Left ventricle myocardium inferior (tissue), 1 donor: ENCODE measurements at regions not wholly inside any gene's neighbourhood (a gene's known extent, or its start where the extent isn't known, plus 50 kb on each side); places are given as distances from the start of the nearest gene placed in this dataset.

ENCODE experiments used
- DNase-seq: peaks from one replicate; pipeline ENCODE4 v3.0.0-alpha.2; 2020
- H3K27ac ChIP-seq: fragments of 200-600 bp; replicated peaks from 2 replicates; pipeline ENCODE4 v1.8.0; 2021
- H3K27me3 ChIP-seq: fragments of 200-600 bp; 2 replicates; pipeline ENCODE4 v1.8.0; 2021; ENCODE audit warnings: low read depth
- H3K36me3 ChIP-seq: fragments of 200-600 bp; 2 replicates; pipeline ENCODE4 v1.8.0; 2021
- H3K4me1 ChIP-seq: fragments of 200-600 bp; 2 replicates; pipeline ENCODE4 v1.8.0; 2021
- H3K4me3 ChIP-seq: fragments of 200-600 bp; 2 replicates; pipeline ENCODE4 v1.8.0; 2021; ENCODE audit warnings: mild to moderate bottlenecking, moderate library complexity
- H3K9me3 ChIP-seq: fragments of 200-600 bp; replicated peaks from 2 replicates; pipeline ENCODE4 v1.8.0; 2021
- CTCF ChIP-seq: fragments of 200-600 bp; IDR thresholded peaks from 2 replicates; pipeline ENCODE4 v1.8.0; 2021; ENCODE audit warnings: antibody characterized with exemption, mild to moderate bottlenecking, borderline replicate concordance
- intact Hi-C: fragments of 100-400 bp; cut with micrococcal nuclease; formaldehyde crosslinking; loops from one replicate; pipeline ENCODE4 v1.11.0; 2022
- donor health status: DM: no; HTN: yes; CAD: no; lungs with severe emphysema.

- Histone ChIP-seq H3K9me3 (no peaks in the 10 kb centered on the region), H3K27me3 (peaks cover 86% of the 10 kb centered on the region), H3K27ac (no peak overlapping the region), H3K4me1 (no peaks in the 10 kb centered on the region), H3K4me3 (no peak overlapping the region), H3K36me3 (no peaks in the 10 kb centered on the region)
- no peak for DNase-seq
- intact Hi-C loops, result no loop called here
- no peak for TF ChIP-seq CTCF
Observed at GRCh38 chr3:14590569-14590968, 50.4 kb upstream of the GRIP2 start.

- no peaks in the 10 kb centered on the region for H3K9me3 ChIP-seq
- H3K27ac ChIP-seq, result no peak overlapping the region
- DNase-seq, result no peak
- intact Hi-C loops, result no loop called here
- H3K4me3 ChIP-seq, result no peak overlapping the region
- H3K4me1 ChIP-seq, result no peaks in the 10 kb centered on the region
- TF ChIP-seq CTCF, result no peak
- peaks cover 92% of the 10 kb centered on the region for H3K27me3 ChIP-seq
- no peaks in the 10 kb centered on the region for H3K36me3 ChIP-seq
Observed at GRCh38 chr3:14592390-14592789, 52.2 kb upstream of the GRIP2 start.

DNA sequence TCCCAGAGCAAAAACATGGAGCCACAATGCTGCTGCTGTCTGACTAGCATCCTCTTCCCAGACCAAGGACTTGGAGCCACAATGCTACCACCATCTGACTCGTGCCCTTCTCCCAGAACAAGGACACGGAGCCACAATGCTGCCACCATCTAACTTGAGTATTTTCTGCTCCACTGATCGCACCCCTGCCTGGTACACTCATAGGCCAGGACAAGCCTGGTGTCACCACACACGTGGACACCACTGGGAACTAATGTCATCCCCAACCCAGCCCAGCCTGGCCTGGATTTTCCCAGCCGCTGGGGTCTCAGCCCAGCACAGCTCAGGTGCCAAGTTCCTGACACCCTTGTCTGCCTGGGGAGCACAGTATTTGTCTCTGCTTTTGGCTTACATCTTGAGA, 52.7 kb upstream of the GRIP2 start:
- no peak for DNase-seq
- Histone ChIP-seq H3K9me3 (no peaks in the 10 kb centered on the region), H3K36me3 (no peaks in the 10 kb centered on the region), H3K27ac (no peak overlapping the region), H3K4me3 (no peak overlapping the region), H3K4me1 (no peaks in the 10 kb centered on the region), H3K27me3 (peaks cover 93% of the 10 kb centered on the region)
- intact Hi-C loops, result no loop called here
- TF ChIP-seq CTCF, result no peak

- Histone ChIP-seq H3K4me1 (no peaks in the 10 kb centered on the region), H3K27ac (no peak overlapping the region), H3K9me3 (no peaks in the 10 kb centered on the region), H3K27me3 (peaks cover 95% of the 10 kb centered on the region), H3K4me3 (no peak overlapping the region), H3K36me3 (no peaks in the 10 kb centered on the region)
- no peak for TF ChIP-seq CTCF
- DNase-seq, result no peak
- intact Hi-C loops, result no loop called here
Observed at GRCh38 chr3:14594234-14594633, 54.1 kb upstream of the GRIP2 start.

- peaks cover 96% of the 10 kb centered on the region for H3K27me3 ChIP-seq
Observed at GRCh38 chr3:14595561-14595960, 55.4 kb upstream of the GRIP2 start.

More at GRCh38 chr3:14595561-14595960, 55.4 kb upstream of the GRIP2 start:
- Histone ChIP-seq H3K4me3 (no peak overlapping the region), H3K4me1 (no peaks in the 10 kb centered on the region), H3K27ac (no peak overlapping the region), H3K9me3 (no peaks in the 10 kb centered on the region), H3K36me3 (no peaks in the 10 kb centered on the region)
- TF ChIP-seq CTCF, result no peak
- no peak for DNase-seq
- intact Hi-C loops, result no loop called here
